ENCODE measurements at regions not wholly inside any gene's neighbourhood (a gene's known extent, or its start where the extent isn't known, plus 50 kb on each side); places are given as distances from the start of the nearest gene placed in this dataset.
"Not testable (repeated sequence)": the region's sequence is repeated elsewhere in the genome, so short reads cannot be mapped to it uniquely, and the experiment has no call there.

DNA sequence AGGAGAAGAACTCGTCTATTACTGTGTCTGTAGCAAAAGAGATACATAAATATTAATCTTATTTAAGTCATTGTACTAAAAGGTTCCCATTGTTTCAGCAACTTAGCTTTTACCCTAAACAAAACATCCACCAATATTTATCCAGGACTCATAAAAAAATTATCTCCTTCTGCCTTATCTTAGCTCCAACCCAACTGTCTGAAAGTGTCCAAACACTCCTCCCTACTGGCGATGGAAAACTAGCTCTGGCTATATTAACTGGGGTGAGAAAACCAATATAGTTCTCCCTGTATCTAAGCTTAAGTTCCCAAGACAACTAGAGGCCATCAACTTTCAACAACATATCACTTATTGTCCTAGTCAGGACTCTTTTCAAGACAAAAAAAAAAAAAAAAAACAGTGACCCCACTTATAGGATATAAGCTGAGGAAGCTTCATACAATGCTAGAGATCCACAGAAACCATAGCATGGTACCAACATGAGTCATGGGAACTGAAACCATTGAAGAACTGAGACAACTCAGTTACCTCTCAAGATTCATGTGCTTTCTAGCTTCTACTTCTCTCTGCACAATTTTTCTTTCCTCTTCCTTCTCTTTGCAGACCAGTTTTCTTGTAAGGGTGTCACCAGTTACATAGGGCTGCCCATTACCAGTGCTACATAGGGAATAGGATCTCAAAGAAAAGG lies 150.7 kb upstream of the RASA1 start:
- 40 to 88% (median 65%) methylated on average over 1 to 2 of the region's 2 CpGs; no CpG with 5 or more reads in 2 of the 10 experiments for WGBS, 10 experiments
- in situ Hi-C loops (cut with MboI; ENCODE audit: low pct_unique_long_range_greater_than_20kb in 2 of 9, low sequenced_read_pairs in 9 of 9, unreplicated experiment in 9 of 9) = no loop called here
- no peak for ATAC-seq (replicated peaks in 6 of 8)

DNA sequence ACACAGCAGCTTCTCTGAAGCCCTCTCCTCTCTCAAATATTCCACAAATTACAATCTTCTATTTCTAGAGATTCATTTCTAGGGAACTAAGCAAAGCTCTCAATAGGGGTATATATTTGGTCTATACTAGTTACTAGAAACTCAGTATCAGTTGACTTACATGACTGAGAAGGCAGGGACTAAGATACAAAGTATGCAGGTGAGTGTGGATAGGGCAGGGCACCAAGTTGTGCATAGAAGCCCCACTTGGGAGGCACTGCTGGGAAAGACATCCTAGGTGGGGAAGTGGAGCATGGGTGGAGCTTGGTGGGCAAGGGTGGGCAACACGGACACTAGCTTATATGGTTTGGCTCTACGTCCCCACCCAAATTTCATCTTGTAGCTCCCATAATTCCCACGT lies 148.1 kb upstream of the RASA1 start:
- ATAC-seq (replicated peaks in 6 of 8) = no peak
- Histone ChIP-seq H3K4me1 (replicated peaks in 1 of 2) (no peaks in the 10 kb centered on the region), H3K4me3 (no peak overlapping the region), H3K27ac (no peak overlapping the region)
- WGBS, 10 experiments = 86 to 100% (median 98%) methylated on average over 1 to 3 of the region's 3 CpGs; no CpG with 5 or more reads in 6 of the 10 experiments
- in situ Hi-C loops (cut with MboI; ENCODE audit: low pct_unique_long_range_greater_than_20kb in 2 of 9, low sequenced_read_pairs in 9 of 9, unreplicated experiment in 9 of 9) = no loop called here

More for the DNA sequence above, 150.7 kb upstream of the RASA1 start:
- Histone ChIP-seq H3K4me3 (no peak overlapping the region), H3K4me1 (replicated peaks in 1 of 2) (no peaks in the 10 kb centered on the region), H3K27ac (no peak overlapping the region)

DNA sequence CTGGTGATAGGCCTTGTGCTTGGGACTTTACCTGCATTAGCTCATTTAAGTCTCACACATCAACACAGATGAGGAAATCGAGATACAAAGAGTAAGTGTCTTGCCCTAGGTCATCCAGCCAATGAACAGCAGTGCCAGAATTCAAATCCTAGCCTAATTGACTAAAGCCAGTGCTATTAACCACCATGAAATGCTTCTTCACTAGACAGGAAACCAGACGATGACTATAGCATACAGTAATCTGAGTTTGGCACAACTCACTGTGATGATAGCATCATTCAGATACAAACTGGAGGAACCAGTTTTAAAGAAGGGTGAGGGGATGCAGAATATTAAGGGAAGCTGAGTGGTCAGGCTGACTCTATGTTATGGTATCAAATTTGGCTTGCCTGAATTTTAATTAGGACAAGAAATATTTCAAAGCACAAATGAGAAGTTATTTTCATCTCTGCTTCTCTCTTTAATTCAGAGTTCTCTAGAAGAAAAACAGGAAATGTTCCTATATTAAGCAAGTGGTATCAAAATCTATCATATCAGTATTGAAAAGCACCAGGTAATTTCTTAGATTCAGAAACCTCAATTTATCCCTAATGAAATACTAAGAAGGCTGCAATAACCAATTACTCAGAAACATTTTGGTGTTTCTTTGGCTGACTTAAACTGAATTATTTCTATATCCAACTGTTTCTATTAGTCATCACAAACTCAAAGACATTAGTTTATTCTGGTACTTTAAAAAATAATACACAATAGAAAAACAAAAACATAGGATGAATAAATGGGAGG lies 147.0 kb upstream of the RASA1 start:
- in situ Hi-C loops (cut with MboI; ENCODE audit: low pct_unique_long_range_greater_than_20kb in 2 of 9, low sequenced_read_pairs in 9 of 9, unreplicated experiment in 9 of 9) = no loop called here
- H3K27ac ChIP-seq = no peak overlapping the region
- H3K4me3 ChIP-seq = no peak overlapping the region
- 0 to 100% (median 79%) methylated on average over 1 to 2 of the region's 2 CpGs; no CpG with 5 or more reads in 2 of the 10 experiments for WGBS, 10 experiments
- H3K4me1 ChIP-seq (replicated peaks in 1 of 2) = no peaks in the 10 kb centered on the region
- ATAC-seq (replicated peaks in 6 of 8) = no peak

DNA sequence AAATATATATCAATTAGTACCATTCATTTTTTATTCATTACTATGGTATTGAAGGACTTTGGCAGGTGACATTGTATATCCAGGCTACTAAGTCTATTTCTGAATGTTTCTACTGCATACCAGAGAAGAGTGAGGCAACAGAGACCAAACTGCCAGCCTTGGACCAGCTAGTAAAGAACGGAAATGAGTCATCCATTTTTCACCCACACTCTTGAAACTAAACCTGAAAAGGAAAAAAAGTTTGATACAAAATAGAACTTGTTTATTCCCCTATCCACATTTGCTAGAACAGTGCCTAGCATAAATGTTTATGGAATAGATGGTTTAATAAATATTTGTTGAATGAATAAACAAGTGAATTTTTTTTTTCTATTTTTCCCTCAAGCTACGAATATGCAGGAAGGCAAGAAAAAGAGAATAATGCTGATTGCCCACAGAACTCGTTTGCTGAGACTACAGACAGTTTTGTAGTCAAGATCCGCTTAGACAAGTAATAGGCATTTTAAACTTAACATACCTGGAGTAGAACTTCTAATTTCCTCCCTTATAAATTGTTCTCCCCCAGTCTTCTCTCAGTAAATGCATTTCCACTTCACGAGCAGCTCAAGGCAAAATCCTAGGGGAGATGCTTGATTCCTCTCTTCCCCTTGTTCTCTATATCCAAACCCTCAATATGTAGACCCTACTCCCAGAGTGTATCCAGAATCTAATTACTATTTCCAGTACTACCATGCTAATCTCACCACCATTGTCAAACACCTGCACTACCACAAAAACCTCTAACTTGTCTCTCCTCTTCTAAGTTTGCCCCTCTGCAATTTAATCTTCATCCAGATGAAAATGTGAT lies 146.2 kb upstream of the RASA1 start:
- H3K4me3 ChIP-seq = no peak overlapping the region
- in situ Hi-C loops (cut with MboI; ENCODE audit: low pct_unique_long_range_greater_than_20kb in 2 of 9, low sequenced_read_pairs in 9 of 9, unreplicated experiment in 9 of 9) = no loop called here
- 13 to 100% (median 68%) methylated on average over 2 to 5 of the region's 5 CpGs for WGBS, 10 experiments
- ATAC-seq (replicated peaks in 6 of 8) = peak in 2 of 8 experiments; percentile 83
- H3K4me1 ChIP-seq (replicated peaks in 1 of 2) = no peaks in the 10 kb centered on the region
- no peak overlapping the region for H3K27ac ChIP-seq

DNA sequence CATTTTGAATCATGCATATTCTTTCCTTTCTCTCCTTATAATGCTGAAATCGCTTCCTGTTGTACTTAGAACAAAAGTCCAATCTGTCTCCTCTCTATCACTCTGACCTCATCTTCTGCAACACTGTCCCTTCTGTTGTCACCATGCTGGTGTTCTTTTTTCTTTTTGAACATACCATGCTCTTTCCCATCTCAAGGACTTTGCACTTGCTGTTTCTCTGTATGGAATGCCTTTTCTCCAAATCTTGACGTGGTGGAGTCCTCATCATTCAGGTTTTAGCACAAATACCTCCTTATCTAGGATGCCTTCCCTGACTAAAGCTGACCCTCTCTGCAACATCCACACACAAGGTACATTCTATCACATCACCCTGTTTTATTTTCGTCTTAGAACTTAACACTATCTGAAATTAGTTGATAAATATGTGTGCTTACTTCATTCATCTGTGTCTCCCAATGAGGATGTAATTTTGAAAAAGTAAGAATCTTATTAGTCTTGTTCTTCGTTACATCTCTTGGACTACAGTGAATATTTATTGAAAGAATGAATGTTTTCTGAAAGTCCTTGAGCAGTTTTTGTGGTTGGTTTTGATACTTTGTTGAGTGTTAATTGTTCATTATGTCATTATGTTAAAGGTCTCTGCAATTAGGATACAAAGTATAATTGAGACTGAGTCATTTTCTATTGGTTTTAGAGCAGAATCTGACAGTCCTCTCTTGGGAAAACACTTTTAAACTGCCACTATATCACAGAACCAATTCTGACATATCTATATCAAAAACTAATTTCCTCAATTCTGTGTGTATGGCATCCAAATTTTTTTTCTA lies 145.3 kb upstream of the RASA1 start:
- no peak for ATAC-seq (replicated peaks in 6 of 8)
- in situ Hi-C loops (cut with MboI; ENCODE audit: low pct_unique_long_range_greater_than_20kb in 2 of 9, low sequenced_read_pairs in 9 of 9, unreplicated experiment in 9 of 9) = no loop called here
- Histone ChIP-seq H3K4me3 (no peak overlapping the region), H3K4me1 (replicated peaks in 1 of 2) (no peaks in the 10 kb centered on the region), H3K27ac (no peak overlapping the region)
- WGBS, 10 experiments = 70 to 100% (median 84%) methylated on average over 2 to 4 of the region's 4 CpGs; no CpG with 5 or more reads in 1 of the 10 experiments

DNA sequence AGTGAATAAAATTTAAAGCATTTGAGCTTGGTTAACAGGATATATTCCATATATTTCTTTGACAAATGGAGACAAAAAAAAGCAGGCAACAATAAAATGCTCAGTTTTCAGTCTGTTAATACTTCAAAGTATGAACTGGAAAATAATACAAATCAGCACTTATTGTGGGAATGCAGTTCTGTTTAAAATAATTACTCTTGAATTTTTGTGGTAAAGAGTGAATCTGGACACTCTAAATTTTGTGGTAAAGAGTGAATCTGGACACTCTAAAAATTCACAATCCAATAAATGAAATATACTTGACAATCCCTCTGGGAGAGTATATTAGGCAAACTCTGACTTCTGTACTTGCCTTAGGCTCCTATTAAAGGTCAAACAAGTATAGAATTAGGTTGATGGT lies 141.9 kb upstream of the RASA1 start:
- no peak overlapping the region for H3K27ac ChIP-seq
- H3K4me1 ChIP-seq (replicated peaks in 1 of 2) = no peaks in the 10 kb centered on the region

DNA sequence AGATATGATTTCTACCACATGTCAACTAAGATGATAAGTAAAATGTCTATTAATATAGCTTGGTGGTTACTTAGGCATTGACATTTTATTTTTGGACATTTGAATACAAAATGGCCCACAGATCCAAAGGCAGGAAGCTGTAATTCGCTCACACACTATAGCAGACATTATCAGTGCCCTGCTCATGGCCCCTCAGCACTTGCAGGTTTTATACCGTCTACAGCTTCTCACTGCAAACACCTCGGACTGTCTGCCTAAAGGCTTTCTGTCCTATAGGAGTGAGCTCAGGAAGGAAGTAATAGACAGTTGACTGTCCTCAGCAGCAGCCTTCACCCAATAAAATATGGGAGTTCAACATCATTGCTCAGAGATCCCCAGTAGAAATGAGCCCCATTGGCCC lies 140.8 kb upstream of the RASA1 start:
- Histone ChIP-seq H3K4me3 (no peak overlapping the region), H3K4me1 (replicated peaks in 1 of 2) (no peaks in the 10 kb centered on the region), H3K27ac (no peak overlapping the region)
- WGBS, 10 experiments = 51 to 92% (median 80%) methylated on average over 1 to 3 of the region's 3 CpGs; no CpG with 5 or more reads in 1 of the 10 experiments
- ATAC-seq (replicated peaks in 6 of 8) = no peak
- in situ Hi-C loops (cut with MboI; ENCODE audit: low pct_unique_long_range_greater_than_20kb in 2 of 9, low sequenced_read_pairs in 9 of 9, unreplicated experiment in 9 of 9) = no loop called here

More for the DNA sequence above, 141.9 kb upstream of the RASA1 start:
- no peak for ATAC-seq (replicated peaks in 6 of 8)
- no peak overlapping the region for H3K4me3 ChIP-seq
- in situ Hi-C loops (cut with MboI; ENCODE audit: low pct_unique_long_range_greater_than_20kb in 2 of 9, low sequenced_read_pairs in 9 of 9, unreplicated experiment in 9 of 9) = no loop called here

DNA sequence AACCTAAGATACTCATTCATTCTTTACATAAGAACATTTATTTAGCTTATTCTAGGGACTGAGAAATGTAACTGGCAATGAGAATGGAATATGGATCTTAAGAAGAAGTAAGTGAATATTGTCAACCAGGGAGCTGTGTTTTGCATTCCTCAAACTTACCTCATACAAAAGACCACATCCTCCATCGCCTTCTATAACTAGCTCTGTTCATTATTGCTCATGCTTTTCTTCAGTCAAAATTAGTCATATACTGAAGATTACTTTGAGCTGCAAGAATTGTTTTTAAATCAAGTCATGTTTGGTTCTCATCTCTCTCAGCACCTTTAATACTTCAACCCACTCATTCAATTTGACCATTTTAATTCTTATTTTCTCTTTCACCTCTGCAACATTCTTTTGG lies 140.3 kb upstream of the RASA1 start:
- in situ Hi-C loops (cut with MboI; ENCODE audit: low pct_unique_long_range_greater_than_20kb in 2 of 9, low sequenced_read_pairs in 9 of 9, unreplicated experiment in 9 of 9) = no loop called here
- no peak overlapping the region for H3K27ac ChIP-seq
- no peaks in the 10 kb centered on the region for H3K4me1 ChIP-seq (replicated peaks in 1 of 2)
- WGBS, 10 experiments = 10 to 100% (median 83%) methylated on average over 1 of the region's 1 CpG
- no peak overlapping the region for H3K4me3 ChIP-seq
- ATAC-seq (replicated peaks in 6 of 8) = no peak

DNA sequence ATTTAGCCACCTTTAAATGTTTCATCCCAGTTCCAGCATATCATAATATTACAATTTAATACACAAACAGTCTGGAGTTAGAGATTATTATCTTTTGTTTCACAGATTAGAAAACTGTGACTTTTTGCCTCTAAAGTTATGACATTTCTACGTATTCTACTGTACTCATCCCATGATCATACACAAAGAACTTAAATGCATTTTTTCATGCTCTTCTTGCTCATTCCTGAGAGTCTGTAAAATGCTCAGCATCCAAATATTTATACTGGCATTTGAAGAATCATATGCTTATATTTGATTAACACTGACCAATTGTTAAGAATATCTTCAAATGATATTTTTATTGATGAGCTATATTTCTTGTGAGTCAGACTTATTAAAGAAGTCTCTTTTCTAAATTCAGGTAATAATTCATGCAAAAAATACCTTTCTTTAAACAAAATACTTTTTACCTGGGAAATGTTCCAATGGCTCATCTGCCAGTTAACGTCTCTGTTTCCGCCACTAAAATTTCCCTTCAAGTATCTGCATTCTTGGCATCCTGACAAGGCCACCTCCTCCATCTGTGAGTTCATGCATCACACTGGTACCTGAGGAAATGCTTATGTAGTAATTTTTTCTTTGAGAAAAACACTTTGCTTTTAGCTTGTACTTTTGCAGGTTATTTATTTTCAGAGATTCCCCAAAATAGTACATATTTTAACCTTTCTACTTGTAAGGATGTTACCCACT lies 139.6 kb upstream of the RASA1 start:
- no peaks in the 10 kb centered on the region for H3K4me1 ChIP-seq (replicated peaks in 1 of 2)
- no peak overlapping the region for H3K4me3 ChIP-seq
- H3K27ac ChIP-seq = no peak overlapping the region
- in situ Hi-C loops (cut with MboI; ENCODE audit: low pct_unique_long_range_greater_than_20kb in 2 of 9, low sequenced_read_pairs in 9 of 9, unreplicated experiment in 9 of 9) = no loop called here
- WGBS, 10 experiments = 11 to 100% (median 81%) methylated on average over 1 to 3 of the region's 3 CpGs; no CpG with 5 or more reads in 1 of the 10 experiments
- no peak for ATAC-seq (replicated peaks in 6 of 8)

DNA sequence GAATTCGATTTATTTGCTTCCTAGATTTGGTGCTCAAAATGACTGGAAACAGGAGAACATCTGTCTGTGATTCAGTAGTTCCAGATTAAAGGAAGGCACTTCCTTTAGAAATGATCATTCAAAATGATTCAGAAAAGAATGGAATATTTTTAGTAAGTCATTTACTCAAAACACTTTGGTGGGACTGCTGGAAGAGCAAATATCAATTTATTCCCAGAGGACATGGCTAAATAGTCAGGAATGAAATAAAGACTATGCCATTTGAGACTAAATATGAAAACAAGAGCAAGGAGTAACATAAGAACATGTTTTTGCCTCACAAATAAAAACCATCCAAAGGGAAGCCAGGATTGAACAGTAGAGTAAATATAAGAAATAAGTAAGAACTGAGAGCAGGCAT lies 138.6 kb upstream of the RASA1 start:
- ATAC-seq (replicated peaks in 6 of 8) = no peak
- WGBS, 10 experiments = 13 to 83% (median 59%) methylated on average over 1 of the region's 1 CpG; no CpG with 5 or more reads in 2 of the 10 experiments
- Histone ChIP-seq H3K4me3 (no peak overlapping the region), H3K27ac (no peak overlapping the region), H3K4me1 (replicated peaks in 1 of 2) (no peaks in the 10 kb centered on the region)
- in situ Hi-C loops (cut with MboI; ENCODE audit: low pct_unique_long_range_greater_than_20kb in 2 of 9, low sequenced_read_pairs in 9 of 9, unreplicated experiment in 9 of 9) = no loop called here

DNA sequence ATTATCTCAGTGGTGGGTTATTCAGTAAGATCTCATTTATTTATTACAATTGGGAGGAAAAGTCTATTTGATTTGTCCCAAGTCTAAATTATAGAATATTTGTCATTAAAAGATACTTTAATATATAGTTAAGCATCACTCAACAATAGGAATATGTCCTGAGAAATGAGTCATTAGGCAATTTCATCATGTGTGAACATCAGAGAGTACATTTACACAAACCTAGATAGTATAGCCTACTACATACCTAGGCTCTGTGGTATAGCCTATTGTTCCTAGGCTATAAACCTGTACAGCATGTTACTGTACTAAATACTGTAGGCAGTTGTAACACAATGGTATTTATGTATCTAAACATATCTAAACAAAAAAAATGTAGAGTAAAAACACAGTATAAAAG lies 135.0 kb upstream of the RASA1 start:
- in situ Hi-C loops (cut with MboI; ENCODE audit: low pct_unique_long_range_greater_than_20kb in 2 of 9, low sequenced_read_pairs in 9 of 9, unreplicated experiment in 9 of 9) = no loop called here

DNA sequence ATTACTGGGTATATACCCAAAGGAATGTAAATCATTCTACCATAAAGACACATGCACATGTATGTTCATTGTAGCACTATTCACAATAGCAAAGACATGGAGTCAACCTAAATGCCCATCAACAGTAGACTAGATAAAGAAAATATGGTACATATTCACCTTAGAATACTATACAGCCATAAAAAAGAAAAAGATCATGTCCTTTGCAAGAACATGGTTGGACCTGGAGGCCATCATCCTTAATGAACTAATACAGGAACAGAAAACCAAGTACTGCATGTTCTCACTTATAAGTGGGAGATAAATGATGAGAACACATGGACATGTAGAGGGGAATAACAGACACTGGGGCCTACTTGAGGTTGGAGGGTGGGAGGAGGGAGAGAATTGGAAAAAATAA lies 133.2 kb upstream of the RASA1 start:
- in situ Hi-C loops (cut with MboI; ENCODE audit: low pct_unique_long_range_greater_than_20kb in 2 of 9, low sequenced_read_pairs in 9 of 9, unreplicated experiment in 9 of 9); H3K4me1 ChIP-seq (replicated peaks in 1 of 2); ATAC-seq (replicated peaks in 6 of 8); H3K27ac ChIP-seq; H3K4me3 ChIP-seq: not testable (repeated sequence)

More for the DNA sequence above, 135.0 kb upstream of the RASA1 start:
- H3K27ac ChIP-seq = no peak overlapping the region
- H3K4me1 ChIP-seq (replicated peaks in 1 of 2) = no peaks in the 10 kb centered on the region
- no peak for ATAC-seq (replicated peaks in 6 of 8)
- H3K4me3 ChIP-seq = no peak overlapping the region

All from motor neuron (in vitro differentiated cells).